Testis (tissue), 2 donors: ENCODE measurements at regions not wholly inside any gene's neighbourhood (a gene's known extent, or its start where the extent isn't known, plus 50 kb on each side); places are given as distances from the start of the nearest gene placed in this dataset.

Source experiments
- DNase-seq: peaks from one replicate; pipeline ENCODE4 v3.0.0-alpha.2; 2019
- H3K27ac ChIP-seq, 2 donors: fragments of 200-600 bp; sonication (generic); one replicate each; pipeline ENCODE4 v1.5.1; 2019
- H3K27me3 ChIP-seq: fragments of 200-600 bp; sonication (generic); one replicate; pipeline ENCODE4 v1.5.1; 2019
- H3K36me3 ChIP-seq: fragments of 200-600 bp; sonication (generic); one replicate; pipeline ENCODE4 v1.5.1; 2017; ENCODE audit warnings: low read depth; ENCODE audit errors: missing control alignments
- H3K4me1 ChIP-seq: fragments of 200-600 bp; sonication (generic); one replicate; pipeline ENCODE4 v1.5.1; 2019
- H3K4me3 ChIP-seq, 2 donors: fragments of 200-600 bp; sonication (generic); one replicate each; pipeline ENCODE4 v1.5.1; 2017 to 2019
- H3K9me3 ChIP-seq: fragments of 200-600 bp; sonication (generic); one replicate; pipeline ENCODE4 v1.5.1; 2017
- POLR2A ChIP-seq: fragments of 450-650 bp; IDR thresholded peaks from one replicate; pipeline ENCODE4 v1.6.1; 2017; ENCODE audit warnings: antibody characterized with exemption, mild to moderate bottlenecking, moderate library complexity
- WGBS, 2 donors: methylation state at CpG; one replicate each; pipeline ENCODE4 v1.1.5; 2018; 5-methylcytosine and 5-hydroxymethylcytosine counted together
- intact Hi-C: fragments of 100-400 bp; cut with DNase I; formaldehyde crosslinking; loops from one replicate; pipeline ENCODE4 v1.15.1; 2023; ENCODE audit warnings: low total_unique reads
- TF ChIP-seq, protein P1 (sequence below), 3 experiments: fragments of 450-650 bp in 2 of 3; fragments of 200-600 bp in 1 of 3; sonication (generic) in 1 of 3; IDR thresholded peaks; one replicate each; pipeline ENCODE4 v1.5.1; 2016 to 2019; ENCODE audit warnings: antibody characterized with exemption in 3 of 3, mild to moderate bottlenecking in 2 of 3, moderate library complexity in 1 of 3

DNA sequence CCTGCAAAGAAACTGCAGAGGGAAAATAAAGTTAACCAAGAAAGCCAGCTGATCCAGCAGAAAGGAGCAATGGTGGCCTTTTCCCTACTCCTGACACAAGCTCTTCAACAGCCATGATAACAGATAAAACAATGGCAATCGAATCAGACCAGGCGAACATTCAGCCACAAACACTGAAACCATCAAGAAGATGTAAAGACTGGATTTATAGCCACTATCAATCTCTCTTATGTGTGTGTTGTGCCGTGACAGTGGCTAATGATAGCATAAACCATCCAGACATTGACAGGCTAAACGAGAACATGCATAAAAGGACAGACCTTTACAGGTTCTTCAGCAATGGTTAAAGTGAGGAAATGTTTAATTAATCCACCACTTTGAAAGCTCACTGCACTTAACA lies 78.1 kb upstream of the RAB4A start:
- no peaks in the 10 kb centered on the region for H3K27me3 ChIP-seq
- H3K27ac ChIP-seq: no peak overlapping the region
- intact Hi-C loops: no loop called here
- H3K36me3 ChIP-seq: no peaks in the 10 kb centered on the region
- WGBS, 2 donors: 78 to 84% methylated on average over 4 of the region's 4 CpGs
- H3K4me3 ChIP-seq: no peak overlapping the region
- H3K9me3 ChIP-seq: no peaks in the 10 kb centered on the region
- TF ChIP-seq POLR2A: no peak
- TF ChIP-seq, protein P1, sequence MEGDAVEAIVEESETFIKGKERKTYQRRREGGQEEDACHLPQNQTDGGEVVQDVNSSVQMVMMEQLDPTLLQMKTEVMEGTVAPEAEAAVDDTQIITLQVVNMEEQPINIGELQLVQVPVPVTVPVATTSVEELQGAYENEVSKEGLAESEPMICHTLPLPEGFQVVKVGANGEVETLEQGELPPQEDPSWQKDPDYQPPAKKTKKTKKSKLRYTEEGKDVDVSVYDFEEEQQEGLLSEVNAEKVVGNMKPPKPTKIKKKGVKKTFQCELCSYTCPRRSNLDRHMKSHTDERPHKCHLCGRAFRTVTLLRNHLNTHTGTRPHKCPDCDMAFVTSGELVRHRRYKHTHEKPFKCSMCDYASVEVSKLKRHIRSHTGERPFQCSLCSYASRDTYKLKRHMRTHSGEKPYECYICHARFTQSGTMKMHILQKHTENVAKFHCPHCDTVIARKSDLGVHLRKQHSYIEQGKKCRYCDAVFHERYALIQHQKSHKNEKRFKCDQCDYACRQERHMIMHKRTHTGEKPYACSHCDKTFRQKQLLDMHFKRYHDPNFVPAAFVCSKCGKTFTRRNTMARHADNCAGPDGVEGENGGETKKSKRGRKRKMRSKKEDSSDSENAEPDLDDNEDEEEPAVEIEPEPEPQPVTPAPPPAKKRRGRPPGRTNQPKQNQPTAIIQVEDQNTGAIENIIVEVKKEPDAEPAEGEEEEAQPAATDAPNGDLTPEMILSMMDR (IDR thresholded peaks at IDR 0.05): no peak
- no peaks in the 10 kb centered on the region for H3K4me1 ChIP-seq
- DNase-seq: no peak

DNA sequence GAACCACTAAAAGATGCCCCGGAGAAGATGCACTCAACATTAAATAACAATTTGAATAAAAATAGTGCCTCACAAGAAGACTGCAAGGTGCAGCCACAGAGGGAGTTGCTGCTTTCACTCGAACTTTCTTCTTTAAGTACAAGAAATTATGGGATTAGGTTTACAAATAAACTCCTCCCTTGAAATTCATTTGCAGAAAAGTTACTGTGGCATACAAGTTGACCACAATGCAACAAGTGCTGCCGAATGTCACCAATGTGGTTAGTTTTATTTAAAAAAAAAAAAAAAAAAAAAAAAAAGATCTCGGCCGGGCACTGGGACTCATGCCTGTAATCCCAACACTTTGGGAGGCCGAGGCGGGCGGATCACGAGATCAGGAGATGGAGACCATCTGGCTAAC lies 76.8 kb upstream of the RAB4A start:
- DNase-seq: no peak
- H3K27me3 ChIP-seq: no peaks in the 10 kb centered on the region
- intact Hi-C loops: no loop called here
- H3K4me1 ChIP-seq: no peaks in the 10 kb centered on the region
- H3K4me3 ChIP-seq: no peak overlapping the region
- WGBS, 2 donors: 57 to 81% methylated on average over 9 of the region's 9 CpGs
- H3K36me3 ChIP-seq: no peaks in the 10 kb centered on the region
- H3K9me3 ChIP-seq: no peaks in the 10 kb centered on the region
- no peak overlapping the region for H3K27ac ChIP-seq
- no peak for TF ChIP-seq POLR2A
- TF ChIP-seq, protein P1 (IDR thresholded peaks at IDR 0.05): no peak

DNA sequence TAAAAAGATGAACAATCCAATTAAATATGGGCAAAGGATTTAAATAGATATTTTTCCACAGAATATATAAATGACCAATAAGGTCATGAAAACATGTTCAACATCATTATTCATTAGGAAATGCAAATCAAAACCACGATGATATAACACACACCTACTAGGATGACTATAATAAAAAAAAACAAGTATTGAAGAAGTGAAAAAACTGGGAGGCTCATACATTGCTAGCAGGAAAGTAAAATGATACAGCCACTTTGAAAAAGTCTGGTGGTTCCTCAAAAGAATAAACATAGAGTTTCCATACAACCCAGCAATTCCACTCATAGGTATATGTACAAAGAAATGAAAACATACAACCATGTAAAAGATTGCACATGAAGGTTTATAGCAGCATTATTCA lies 75.7 kb upstream of the RAB4A start:
- TF ChIP-seq POLR2A: no peak
- TF ChIP-seq, protein P1 (IDR thresholded peaks at IDR 0.05): no peak
- H3K9me3 ChIP-seq: no peaks in the 10 kb centered on the region
- H3K4me3 ChIP-seq: no peak overlapping the region
- DNase-seq: no peak
- no peaks in the 10 kb centered on the region for H3K27me3 ChIP-seq
- WGBS, 2 donors: 86 to 95% methylated on average over 1 of the region's 1 CpG
- intact Hi-C loops: no loop called here
- no peaks in the 10 kb centered on the region for H3K36me3 ChIP-seq
- no peak overlapping the region for H3K27ac ChIP-seq
- H3K4me1 ChIP-seq: no peaks in the 10 kb centered on the region

DNA sequence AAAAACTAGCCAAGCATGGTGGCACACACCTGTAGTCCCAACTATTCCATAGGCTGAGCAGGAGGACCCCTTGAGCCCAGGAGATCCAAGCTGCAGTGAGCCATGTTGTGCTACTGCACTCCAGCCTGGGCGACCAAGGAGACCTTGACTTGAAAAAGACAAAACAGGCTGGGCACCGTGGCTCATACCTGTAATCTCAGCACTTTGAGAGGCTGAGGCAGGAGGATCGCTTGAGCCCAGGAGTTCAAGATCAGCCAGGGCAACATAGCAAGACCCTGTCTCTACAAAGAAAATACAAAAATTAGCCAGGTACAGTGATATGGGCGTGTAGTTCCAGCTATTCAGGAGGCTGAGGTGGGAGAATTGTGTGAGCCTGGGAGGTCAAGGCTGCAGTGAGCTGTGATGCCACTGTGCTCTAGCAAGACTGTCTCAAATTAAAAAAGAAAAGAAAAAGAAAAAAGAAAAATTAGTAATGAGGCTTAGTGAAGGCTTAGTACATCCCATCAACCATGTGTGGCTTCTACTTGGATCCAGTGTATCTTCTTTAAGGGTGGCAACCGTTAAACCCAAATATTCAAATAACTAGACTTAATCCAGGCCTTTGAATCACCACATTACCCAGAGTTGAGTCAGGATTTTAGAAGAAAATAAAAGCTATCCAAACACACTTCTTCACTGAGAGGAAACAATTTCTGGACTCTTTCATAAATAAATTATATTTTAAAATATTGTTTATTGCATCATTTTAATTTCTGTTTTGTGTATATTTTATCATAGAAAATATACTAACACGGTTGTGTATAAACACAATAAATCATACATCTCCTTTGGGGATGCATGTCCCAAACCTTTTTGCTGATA lies 74.3 kb upstream of the RAB4A start:
- no peaks in the 10 kb centered on the region for H3K27me3 ChIP-seq
- DNase-seq: no peak
- no peak overlapping the region for H3K27ac ChIP-seq
- no peaks in the 10 kb centered on the region for H3K9me3 ChIP-seq
- intact Hi-C loops: no loop called here
- TF ChIP-seq, protein P1 (IDR thresholded peaks at IDR 0.05): no peak
- TF ChIP-seq POLR2A: no peak
- no peaks in the 10 kb centered on the region for H3K36me3 ChIP-seq
- 88 to 92% methylated on average over 6 of the region's 6 CpGs for WGBS, 2 donors
- H3K4me1 ChIP-seq: no peaks in the 10 kb centered on the region
- H3K4me3 ChIP-seq: no peak overlapping the region

DNA sequence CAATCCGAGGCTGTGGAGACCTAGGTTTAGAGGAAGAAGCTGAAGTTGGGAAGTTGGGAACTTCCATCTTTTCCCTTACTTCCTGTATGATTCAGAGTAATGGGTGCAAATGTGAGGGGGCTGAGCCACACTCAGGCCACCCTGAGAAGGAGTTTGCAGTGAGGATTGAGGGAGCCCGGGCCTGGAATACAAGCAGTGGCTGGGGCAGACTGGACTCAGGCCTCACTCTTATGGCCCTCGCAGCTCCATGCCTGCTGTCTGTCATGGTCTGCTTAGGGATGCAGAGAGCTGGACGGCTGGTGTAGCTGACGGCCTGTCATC lies 73.7 kb upstream of the RAB4A start:
- no peak for TF ChIP-seq POLR2A
- TF ChIP-seq, protein P1 (IDR thresholded peaks at IDR 0.05): no peak
- H3K27ac ChIP-seq: no peak overlapping the region
- no peaks in the 10 kb centered on the region for H3K4me1 ChIP-seq
- H3K36me3 ChIP-seq: no peaks in the 10 kb centered on the region
- 85 to 93% methylated on average over 3 to 5 of the region's 5 CpGs for whole genome bisulfite sequencing, 2 donors
- H3K4me3 ChIP-seq: no peak overlapping the region
- no peaks in the 10 kb centered on the region for H3K9me3 ChIP-seq
- no peaks in the 10 kb centered on the region for H3K27me3 ChIP-seq
- DNase-seq: no peak
- intact Hi-C loops: no loop called here
